ENCODE measurements at regions not wholly inside any gene's neighbourhood (a gene's known extent, or its start where the extent isn't known, plus 50 kb on each side); places are given as distances from the start of the nearest gene placed in this dataset.

- Histone ChIP-seq H3K4me1 (ENCODE audit: insufficient read depth, low read length) (no peaks in the 10 kb centered on the region), H3K79me2 (ENCODE audit: insufficient read depth, low read length) (no peaks in the 10 kb centered on the region), H2AFZ (ENCODE audit: low read length) (no peak overlapping the region)
Measured at GRCh38 chr1:70754701-70755100, 292.9 kb downstream of the PTGER3 start.

GRCh38 chr1:70760154-70760553 lies 287.5 kb downstream of the PTGER3 start:
- peak; percentile 35 for DNase-seq (ENCODE audit: insufficient read length, low spot score, missing footprints)

More at GRCh38 chr1:70754701-70755100, 292.9 kb downstream of the PTGER3 start:
- no peaks in the 10 kb centered on the region for H3K27me3 ChIP-seq (ENCODE audit: insufficient read depth, low read length)
- no peak overlapping the region for H3K27ac ChIP-seq (ENCODE audit: low read depth, low read length)
- H3K4me3 ChIP-seq (ENCODE audit: insufficient read depth, low read length): no peak overlapping the region
- no peaks in the 10 kb centered on the region for H3K36me3 ChIP-seq (ENCODE audit: insufficient read depth, low read length)
- DNase-seq (ENCODE audit: insufficient read length, low spot score, missing footprints): no peak
- no peaks in the 10 kb centered on the region for H4K20me1 ChIP-seq (ENCODE audit: insufficient read depth, low read length)
- no peaks in the 10 kb centered on the region for H3K9me3 ChIP-seq (ENCODE audit: low read depth, low read length)
- no peak for TF ChIP-seq CTCF (IDR thresholded peaks at IDR 0.05; ENCODE audit: extremely low read depth, low read depth, low read length)
- no peak overlapping the region for H3K4me2 ChIP-seq (ENCODE audit: insufficient read depth, low read length)

GRCh38 chr1:70762386-70762785 lies 285.2 kb downstream of the PTGER3 start:
- no peak overlapping the region for H2AFZ ChIP-seq (ENCODE audit: low read length)
- H3K4me3 ChIP-seq (ENCODE audit: insufficient read depth, low read length): no peak overlapping the region
- no peaks in the 10 kb centered on the region for H3K36me3 ChIP-seq (ENCODE audit: insufficient read depth, low read length)
- no peak for DNase-seq (ENCODE audit: insufficient read length, low spot score, missing footprints)
- no peak overlapping the region for H3K4me2 ChIP-seq (ENCODE audit: insufficient read depth, low read length)
- H3K27ac ChIP-seq (ENCODE audit: low read depth, low read length): no peak overlapping the region
- no peaks in the 10 kb centered on the region for H3K27me3 ChIP-seq (ENCODE audit: insufficient read depth, low read length)
- no peaks in the 10 kb centered on the region for H3K79me2 ChIP-seq (ENCODE audit: insufficient read depth, low read length)
- peaks cover 15% of the 10 kb centered on the region for H3K4me1 ChIP-seq (ENCODE audit: insufficient read depth, low read length)
- H3K9me3 ChIP-seq (ENCODE audit: low read depth, low read length): no peaks in the 10 kb centered on the region
- TF ChIP-seq CTCF (IDR thresholded peaks at IDR 0.05; ENCODE audit: extremely low read depth, low read depth, low read length): no peak
- H4K20me1 ChIP-seq (ENCODE audit: insufficient read depth, low read length): no peaks in the 10 kb centered on the region

More at GRCh38 chr1:70760154-70760553, 287.5 kb downstream of the PTGER3 start:
- Histone ChIP-seq H3K36me3 (ENCODE audit: insufficient read depth, low read length) (no peaks in the 10 kb centered on the region), H3K4me1 (ENCODE audit: insufficient read depth, low read length) (no peaks in the 10 kb centered on the region), H3K27ac (ENCODE audit: low read depth, low read length) (peak overlapping the region; percentile 59), H3K9me3 (ENCODE audit: low read depth, low read length) (no peaks in the 10 kb centered on the region), H3K4me3 (ENCODE audit: insufficient read depth, low read length) (peak overlapping the region; percentile 38), H3K27me3 (ENCODE audit: insufficient read depth, low read length) (no peaks in the 10 kb centered on the region), H3K4me2 (ENCODE audit: insufficient read depth, low read length) (peak overlapping the region; percentile 49), H4K20me1 (ENCODE audit: insufficient read depth, low read length) (no peaks in the 10 kb centered on the region), H3K79me2 (ENCODE audit: insufficient read depth, low read length) (no peaks in the 10 kb centered on the region), H2AFZ (ENCODE audit: low read length) (no peak overlapping the region)
- no peak for TF ChIP-seq CTCF (IDR thresholded peaks at IDR 0.05; ENCODE audit: extremely low read depth, low read depth, low read length)

- TF ChIP-seq CTCF (IDR thresholded peaks at IDR 0.05; ENCODE audit: extremely low read depth, low read depth, low read length): no peak
- H3K27ac ChIP-seq (ENCODE audit: low read depth, low read length): no peak overlapping the region
- H3K4me1 ChIP-seq (ENCODE audit: insufficient read depth, low read length): peaks cover 15% of the 10 kb centered on the region
- H3K9me3 ChIP-seq (ENCODE audit: low read depth, low read length): no peaks in the 10 kb centered on the region
- no peak overlapping the region for H2AFZ ChIP-seq (ENCODE audit: low read length)
- no peaks in the 10 kb centered on the region for H4K20me1 ChIP-seq (ENCODE audit: insufficient read depth, low read length)
- no peak overlapping the region for H3K4me2 ChIP-seq (ENCODE audit: insufficient read depth, low read length)
- H3K79me2 ChIP-seq (ENCODE audit: insufficient read depth, low read length): no peaks in the 10 kb centered on the region
- no peaks in the 10 kb centered on the region for H3K27me3 ChIP-seq (ENCODE audit: insufficient read depth, low read length)
- H3K4me3 ChIP-seq (ENCODE audit: insufficient read depth, low read length): no peak overlapping the region
- H3K36me3 ChIP-seq (ENCODE audit: insufficient read depth, low read length): no peaks in the 10 kb centered on the region
- DNase-seq (ENCODE audit: insufficient read length, low spot score, missing footprints): no peak
Measured at GRCh38 chr1:70764747-70765146, 282.9 kb downstream of the PTGER3 start.

Data from osteoblast (primary cell).